Coronary artery (tissue), 2 donors: ENCODE measurements at regions not wholly inside any gene's neighbourhood (a gene's known extent, or its start where the extent isn't known, plus 50 kb on each side); places are given as distances from the start of the nearest gene placed in this dataset.

ENCODE experiments used
- DNase-seq: peaks from one replicate; pipeline ENCODE4 v3.0.0-alpha.2; 2017; ENCODE audit warnings: low spot score
- H3K27ac ChIP-seq, 2 donors: fragments of 200-600 bp; sonication (generic); one replicate each; pipeline ENCODE4 v1.5.1; 2016 to 2019
- H3K4me3 ChIP-seq: fragments of 200-600 bp; sonication (generic); 2 replicates; pipeline ENCODE4 v1.5.1; 2016; ENCODE audit warnings: mild to moderate bottlenecking, moderate library complexity
- CTCF ChIP-seq: fragments of 200-600 bp; sonication (generic); IDR thresholded peaks from one replicate; pipeline ENCODE4 v1.5.1; 2019; ENCODE audit warnings: antibody characterized with exemption

GRCh38 chr2:64823794-64824193, 165.4 kb upstream of the SLC1A4 start:
- Histone ChIP-seq H3K4me3 (no peak overlapping the region), H3K27ac (no peak overlapping the region)
- no peak for TF ChIP-seq CTCF
- no peak for DNase-seq

- no peak for DNase-seq
- Histone ChIP-seq H3K27ac (no peak overlapping the region), H3K4me3 (no peak overlapping the region)
- no peak for TF ChIP-seq CTCF
Observed at GRCh38 chr2:64825831-64826491, 163.2 kb upstream of the SLC1A4 start.

GRCh38 chr2:64826703-64827102, 162.5 kb upstream of the SLC1A4 start:
- Histone ChIP-seq H3K27ac (no peak overlapping the region), H3K4me3 (no peak overlapping the region)
- DNase-seq, result no peak
- no peak for TF ChIP-seq CTCF

GRCh38 chr2:64828261-64828660, 160.9 kb upstream of the SLC1A4 start:
- TF ChIP-seq CTCF, result no peak
- DNase-seq, result no peak
- Histone ChIP-seq H3K27ac (no peak overlapping the region), H3K4me3 (no peak overlapping the region)

- Histone ChIP-seq H3K4me3 (no peak overlapping the region), H3K27ac (no peak overlapping the region)
- no peak for TF ChIP-seq CTCF
- DNase-seq, result no peak
Observed at GRCh38 chr2:64829525-64829924, 159.7 kb upstream of the SLC1A4 start.

GRCh38 chr2:64831134-64831976, 157.8 kb upstream of the SLC1A4 start:
- TF ChIP-seq CTCF, result peak; percentile 35
- peak; percentile 92 for DNase-seq
- peak overlapping the region; percentile 23 to 88 for H3K27ac ChIP-seq
- peak overlapping the region; percentile 42 for H3K4me3 ChIP-seq

- no peak for DNase-seq
- peak overlapping the region; percentile 23 to 88 for H3K27ac ChIP-seq
- no peak overlapping the region for H3K4me3 ChIP-seq
- no peak for TF ChIP-seq CTCF
Observed at GRCh38 chr2:64831977-64832328, 157.2 kb upstream of the SLC1A4 start.
